ENCODE measurements at regions not wholly inside any gene's neighbourhood (a gene's known extent, or its start where the extent isn't known, plus 50 kb on each side); places are given as distances from the start of the nearest gene placed in this dataset.

GRCh38 chr13:44693156-44693764 lies 117.1 kb upstream of the TSC22D1 start (continued):
- no peak for TF ChIP-seq ZNF488 (tag by site-specific recombination; IDR thresholded peaks at IDR 0.05)

GRCh38 chr13:44692173-44692713 lies 116.1 kb upstream of the TSC22D1 start:
- Histone ChIP-seq H3K36me3 (ENCODE audit: control insufficient read depth in 2 of 2, insufficient read depth in 1 of 2, low read length in 2 of 2) (no peaks in the 10 kb centered on the region), H3K27ac (ENCODE audit: extremely low read depth, low read depth, low read length) (no peak overlapping the region), H3K4me1 (ENCODE audit: control insufficient read depth, insufficient read depth, low read length) (no peaks in the 10 kb centered on the region), H3K9me3 (ENCODE audit: control insufficient read depth, insufficient read depth, low read depth, low read length) (no peaks in the 10 kb centered on the region), H3K4me3 (ENCODE audit: low read depth, low read length) (no peak overlapping the region)
- TF ChIP-seq ZNF26 (tag by site-specific recombination; IDR thresholded peaks at IDR 0.05) = no peak
- 0 out of 2 replicates have a peak, but pooled peaks have one; percentile 25 for TF ChIP-seq ZNF76 (tag by site-specific recombination; IDR thresholded peaks at IDR 0.05; ENCODE audit: borderline replicate concordance, low read depth)
- ChIA-PET CTCF (interaction anchor here (0.8 kb wide), 1 partner anchor 203 kb away, joined by 3 read pairs; no protein-coding TSS in a partner anchor), POLR2A (no interaction called here)

GRCh38 chr13:44690376-44690775 lies 114.2 kb upstream of the TSC22D1 start:
- POLR2A ChIA-PET = no interaction called here
- Histone ChIP-seq H3K9me3 (ENCODE audit: control insufficient read depth, insufficient read depth, low read depth, low read length) (no peaks in the 10 kb centered on the region), H3K4me3 (ENCODE audit: low read depth, low read length) (no peak overlapping the region), H3K36me3 (ENCODE audit: control insufficient read depth in 2 of 2, insufficient read depth in 1 of 2, low read length in 2 of 2) (no peaks in the 10 kb centered on the region), H3K4me1 (ENCODE audit: control insufficient read depth, insufficient read depth, low read length) (no peaks in the 10 kb centered on the region), H3K27ac (ENCODE audit: extremely low read depth, low read depth, low read length) (no peak overlapping the region)
- no peak for TF ChIP-seq ZNF404 (tag by site-specific recombination; IDR thresholded peaks at IDR 0.05)
- TF ChIP-seq ZNF114 (tag by site-specific recombination; IDR thresholded peaks at IDR 0.05) = no peak
- TF ChIP-seq SALL2 (tag by site-specific recombination; IDR thresholded peaks at IDR 0.05; ENCODE audit: borderline replicate concordance) = no peak
- TF ChIP-seq KLF1 (tag by site-specific recombination; IDR thresholded peaks at IDR 0.05) = no peak
- no peak for TF ChIP-seq ZNF2 (tag by site-specific recombination; IDR thresholded peaks at IDR 0.05)
- no peak for TF ChIP-seq IKZF3 (tag by site-specific recombination; IDR thresholded peaks at IDR 0.05)
- TF ChIP-seq ZNF664 (tag by site-specific recombination; IDR thresholded peaks at IDR 0.05) = no peak
- no peak for TF ChIP-seq ZNF837 (tag by site-specific recombination; IDR thresholded peaks at IDR 0.05)
- no peak for TF ChIP-seq ZNF529 (tag by site-specific recombination; IDR thresholded peaks at IDR 0.05; ENCODE audit: insufficient replicate concordance)
- TF ChIP-seq ZNF398 (tag by site-specific recombination; IDR thresholded peaks at IDR 0.05) = no peak
- TF ChIP-seq ZNF561 (tag by site-specific recombination; IDR thresholded peaks at IDR 0.05; ENCODE audit: borderline replicate concordance) = no peak
- TF ChIP-seq PRDM10 (tag by site-specific recombination; IDR thresholded peaks at IDR 0.05) = no peak
- CTCF ChIA-PET = no interaction called here
